ENCODE measurements at regions not wholly inside any gene's neighbourhood (a gene's known extent, or its start where the extent isn't known, plus 50 kb on each side); places are given as distances from the start of the nearest gene placed in this dataset.

- no peak for DNase-seq (ENCODE audit: low read depth in 1 of 2, low spot score in 2 of 2)
- Histone ChIP-seq H3K27ac (no peak overlapping the region), H3K4me3 (no peak overlapping the region), H3K4me1 (replicated peaks) (no peaks in the 10 kb centered on the region), H3K36me3 (no peaks in the 10 kb centered on the region), H3K9me3 (replicated peaks) (no peaks in the 10 kb centered on the region), H3K27me3 (replicated peaks) (no peaks in the 10 kb centered on the region)
These were observed 53.4 kb downstream of the PTCHD4 start for GRCh38 chr6:48057601-48058000.

- no peaks in the 10 kb centered on the region for H3K27me3 ChIP-seq (replicated peaks)
- no peaks in the 10 kb centered on the region for H3K4me1 ChIP-seq (replicated peaks)
- H3K27ac ChIP-seq, result no peak overlapping the region
- no peaks in the 10 kb centered on the region for H3K36me3 ChIP-seq
- H3K9me3 ChIP-seq (replicated peaks), result no peaks in the 10 kb centered on the region
- no peak overlapping the region for H3K4me3 ChIP-seq
- no peak for DNase-seq (ENCODE audit: low read depth in 1 of 2, low spot score in 2 of 2)
These were observed 62.4 kb downstream of the PTCHD4 start for GRCh38 chr6:48048451-48049146.

GRCh38 chr6:48041894-48042293, 69.1 kb downstream of the PTCHD4 start:
- Histone ChIP-seq H3K36me3 (no peaks in the 10 kb centered on the region), H3K4me3 (no peak overlapping the region), H3K4me1 (replicated peaks) (no peaks in the 10 kb centered on the region), H3K27ac (no peak overlapping the region), H3K9me3 (replicated peaks) (no peaks in the 10 kb centered on the region), H3K27me3 (replicated peaks) (no peaks in the 10 kb centered on the region)
- no peak for DNase-seq (ENCODE audit: low read depth in 1 of 2, low spot score in 2 of 2)

- no peak for DNase-seq (ENCODE audit: low read depth in 1 of 2, low spot score in 2 of 2)
- Histone ChIP-seq H3K36me3 (no peaks in the 10 kb centered on the region), H3K27ac (no peak overlapping the region), H3K4me1 (replicated peaks) (no peaks in the 10 kb centered on the region), H3K4me3 (no peak overlapping the region), H3K27me3 (replicated peaks) (no peaks in the 10 kb centered on the region), H3K9me3 (replicated peaks) (no peaks in the 10 kb centered on the region)
These were observed 73.1 kb downstream of the PTCHD4 start for GRCh38 chr6:48037946-48038345.

GRCh38 chr6:48036316-48036715, 74.7 kb downstream of the PTCHD4 start:
- no peaks in the 10 kb centered on the region for H3K9me3 ChIP-seq (replicated peaks)

GRCh38 chr6:48032151-48032550, 78.8 kb downstream of the PTCHD4 start:
- H3K4me3 ChIP-seq, result no peak overlapping the region
- H3K27me3 ChIP-seq (replicated peaks), result no peaks in the 10 kb centered on the region
- H3K27ac ChIP-seq, result no peak overlapping the region
- no peaks in the 10 kb centered on the region for H3K9me3 ChIP-seq (replicated peaks)
- no peaks in the 10 kb centered on the region for H3K36me3 ChIP-seq
- peak in 1 of 2 experiments; percentile 10 for DNase-seq (ENCODE audit: low read depth in 1 of 2, low spot score in 2 of 2)
- H3K4me1 ChIP-seq (replicated peaks), result no peaks in the 10 kb centered on the region

More at GRCh38 chr6:48036316-48036715, 74.7 kb downstream of the PTCHD4 start:
- DNase-seq (ENCODE audit: low read depth in 1 of 2, low spot score in 2 of 2), result no peak
- H3K36me3 ChIP-seq, result no peaks in the 10 kb centered on the region
- H3K27me3 ChIP-seq (replicated peaks), result no peaks in the 10 kb centered on the region
- H3K27ac ChIP-seq, result no peak overlapping the region
- H3K4me3 ChIP-seq, result no peak overlapping the region
- no peaks in the 10 kb centered on the region for H3K4me1 ChIP-seq (replicated peaks)

- Histone ChIP-seq H3K4me1 (replicated peaks) (no peaks in the 10 kb centered on the region), H3K27me3 (replicated peaks) (no peaks in the 10 kb centered on the region), H3K27ac (no peak overlapping the region), H3K36me3 (no peaks in the 10 kb centered on the region), H3K4me3 (no peak overlapping the region), H3K9me3 (replicated peaks) (no peaks in the 10 kb centered on the region)
- DNase-seq (ENCODE audit: low read depth in 1 of 2, low spot score in 2 of 2), result no peak
These were observed 79.3 kb downstream of the PTCHD4 start for GRCh38 chr6:48031711-48032110.

- DNase-seq (ENCODE audit: low read depth in 1 of 2, low spot score in 2 of 2), result no peak
- Histone ChIP-seq H3K9me3 (replicated peaks) (no peaks in the 10 kb centered on the region), H3K27ac (no peak overlapping the region), H3K4me1 (replicated peaks) (no peaks in the 10 kb centered on the region), H3K27me3 (replicated peaks) (no peaks in the 10 kb centered on the region), H3K4me3 (no peak overlapping the region), H3K36me3 (no peaks in the 10 kb centered on the region)
These were observed 83.1 kb downstream of the PTCHD4 start for GRCh38 chr6:48027704-48028435.

GRCh38 chr6:48024956-48025355, 86.0 kb downstream of the PTCHD4 start:
- DNase-seq (ENCODE audit: low read depth in 1 of 2, low spot score in 2 of 2), result no peak
- H3K4me1 ChIP-seq (replicated peaks), result no peaks in the 10 kb centered on the region
- no peaks in the 10 kb centered on the region for H3K27me3 ChIP-seq (replicated peaks)
- H3K9me3 ChIP-seq (replicated peaks), result no peaks in the 10 kb centered on the region
- H3K27ac ChIP-seq, result no peak overlapping the region
- no peak overlapping the region for H3K4me3 ChIP-seq
- no peaks in the 10 kb centered on the region for H3K36me3 ChIP-seq

- Histone ChIP-seq H3K4me1 (replicated peaks) (no peaks in the 10 kb centered on the region), H3K27me3 (replicated peaks) (no peaks in the 10 kb centered on the region), H3K4me3 (no peak overlapping the region), H3K9me3 (replicated peaks) (no peaks in the 10 kb centered on the region), H3K27ac (no peak overlapping the region), H3K36me3 (no peaks in the 10 kb centered on the region)
- DNase-seq (ENCODE audit: low read depth in 1 of 2, low spot score in 2 of 2), result no peak
These were observed 89.1 kb downstream of the PTCHD4 start for GRCh38 chr6:48021904-48022303.

GRCh38 chr6:48016020-48016755, 94.8 kb downstream of the PTCHD4 start:
- H3K27me3 ChIP-seq (replicated peaks), result no peaks in the 10 kb centered on the region
- no peaks in the 10 kb centered on the region for H3K36me3 ChIP-seq
- H3K4me3 ChIP-seq, result no peak overlapping the region
- no peak overlapping the region for H3K27ac ChIP-seq
- no peaks in the 10 kb centered on the region for H3K9me3 ChIP-seq (replicated peaks)
- no peaks in the 10 kb centered on the region for H3K4me1 ChIP-seq (replicated peaks)
- no peak for DNase-seq (ENCODE audit: low read depth in 1 of 2, low spot score in 2 of 2)

GRCh38 chr6:47992809-47993208, 118.2 kb downstream of the PTCHD4 start:
- Histone ChIP-seq H3K36me3 (no peaks in the 10 kb centered on the region), H3K27ac (no peak overlapping the region), H3K27me3 (replicated peaks) (no peaks in the 10 kb centered on the region), H3K4me3 (no peak overlapping the region), H3K4me1 (replicated peaks) (no peaks in the 10 kb centered on the region), H3K9me3 (replicated peaks) (no peaks in the 10 kb centered on the region)
- DNase-seq (ENCODE audit: low read depth in 1 of 2, low spot score in 2 of 2), result no peak

- Histone ChIP-seq H3K36me3 (no peaks in the 10 kb centered on the region), H3K27me3 (replicated peaks) (no peaks in the 10 kb centered on the region; the same call in 1 of the 2 replicates), H3K4me3 (no peak overlapping the region), H3K27ac (no peak overlapping the region), H3K4me1 (replicated peaks) (no peaks in the 10 kb centered on the region), H3K9me3 (replicated peaks) (no peaks in the 10 kb centered on the region)
- DNase-seq (ENCODE audit: low read depth in 1 of 2, low spot score in 2 of 2), result no peak
These were observed 127.5 kb downstream of the PTCHD4 start for GRCh38 chr6:47983491-47983890.

- no peak overlapping the region for H3K4me3 ChIP-seq
- no peaks in the 10 kb centered on the region for H3K36me3 ChIP-seq
- H3K4me1 ChIP-seq (replicated peaks), result no peaks in the 10 kb centered on the region
- H3K27ac ChIP-seq, result no peak overlapping the region
- no peak for DNase-seq (ENCODE audit: low read depth in 1 of 2, low spot score in 2 of 2)
- H3K9me3 ChIP-seq (replicated peaks), result no peaks in the 10 kb centered on the region
- H3K27me3 ChIP-seq (replicated peaks), result no peaks in the 10 kb centered on the region
These were observed 133.7 kb downstream of the PTCHD4 start for GRCh38 chr6:47977314-47977713.
